NCI-H146 (cell line): ENCODE measurements at regions not wholly inside any gene's neighbourhood (a gene's known extent, or its start where the extent isn't known, plus 50 kb on each side); places are given as distances from the start of the nearest gene placed in this dataset.
"Not testable (repeated sequence)": the region's sequence is repeated elsewhere in the genome, so short reads cannot be mapped to it uniquely, and the experiment has no call there.

Source experiments
- DNase-seq: peaks from one replicate; lab custom pipeline; 2025; lab: John Stamatoyannopoulos, UW

DNA sequence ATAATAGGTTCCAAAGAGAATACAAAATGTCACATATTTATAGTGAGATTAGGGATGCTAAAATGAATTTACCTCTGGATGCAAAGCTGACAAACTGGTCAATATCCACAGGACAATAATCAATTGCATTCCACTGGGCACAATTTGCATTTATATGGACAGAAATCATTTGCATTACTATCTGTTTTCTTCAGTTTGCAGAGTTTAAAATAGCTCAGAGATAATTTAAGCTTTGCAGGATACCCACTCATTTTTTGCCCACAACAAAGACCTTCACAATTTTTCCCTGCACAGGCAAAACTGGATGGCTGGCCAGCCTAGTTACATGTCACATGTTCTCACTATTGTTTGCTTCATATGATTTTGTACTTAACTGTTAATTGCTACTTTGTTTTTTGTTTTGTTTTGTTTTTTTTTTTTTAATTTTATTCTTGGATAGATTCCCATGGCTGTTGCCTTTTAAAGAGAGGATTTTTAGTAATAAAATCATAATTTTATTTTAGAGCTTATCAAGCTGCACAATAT is 483.5 kb downstream of the UTRN start:
- peak; percentile 64 for DNase-seq

DNA sequence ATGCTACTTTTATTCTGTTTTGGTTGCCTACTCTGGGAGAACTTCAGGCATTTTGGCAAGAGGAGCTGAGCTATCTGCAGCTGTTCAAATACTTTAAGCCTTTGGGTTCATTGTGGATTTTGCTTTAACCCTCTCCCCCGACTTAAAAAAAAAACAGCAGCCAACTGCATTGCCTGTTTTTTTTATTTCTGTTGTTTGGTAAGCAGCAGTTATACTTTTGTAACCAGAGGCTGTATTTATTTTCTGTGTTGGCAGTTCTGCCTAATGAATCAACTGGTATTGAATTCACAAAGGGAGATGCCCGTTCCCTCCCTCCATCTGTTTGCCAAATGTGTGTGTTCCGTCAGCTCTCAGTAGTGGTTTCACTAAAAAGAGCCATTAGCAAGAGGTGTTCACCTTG is 484.0 kb downstream of the UTRN start:
- peak; percentile 93 for DNase-seq

DNA sequence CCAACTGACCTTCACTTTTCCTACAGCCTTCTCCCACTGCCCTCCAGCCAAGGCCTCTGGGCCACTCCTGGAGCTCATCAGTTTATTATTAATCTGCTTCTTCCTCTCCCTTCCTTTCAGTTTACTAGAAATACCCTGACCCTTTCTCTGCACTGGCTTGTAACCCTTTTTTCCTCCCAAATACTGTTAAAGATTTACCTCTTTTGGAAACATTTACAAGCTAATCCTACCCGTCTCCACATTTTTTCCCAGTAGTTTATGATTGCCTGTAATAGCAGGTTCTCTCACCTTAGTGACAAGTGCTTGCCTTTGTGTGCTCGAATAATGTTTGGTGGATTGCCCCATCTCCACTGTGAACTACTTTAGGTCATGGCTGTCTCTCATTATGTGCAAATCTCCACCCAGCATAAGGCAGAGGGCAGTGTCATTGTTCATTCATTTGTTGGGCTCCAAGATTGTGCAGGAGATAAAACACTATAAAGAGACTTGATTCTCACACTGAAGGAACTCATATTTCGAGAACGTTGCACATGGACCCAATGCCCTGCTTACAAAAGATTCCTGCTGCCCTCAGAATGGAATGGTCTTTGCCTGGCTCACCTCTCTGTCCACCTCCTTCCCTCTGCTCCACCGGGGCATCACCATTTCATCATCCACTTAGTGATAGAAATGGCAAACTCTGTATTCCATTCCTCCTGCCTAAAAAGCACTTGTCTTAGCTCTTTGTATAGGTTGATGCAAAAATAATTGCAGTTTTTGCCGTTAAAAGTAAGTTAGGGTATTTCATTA is 491.1 kb downstream of the UTRN start:
- no peak for DNase-seq

DNA sequence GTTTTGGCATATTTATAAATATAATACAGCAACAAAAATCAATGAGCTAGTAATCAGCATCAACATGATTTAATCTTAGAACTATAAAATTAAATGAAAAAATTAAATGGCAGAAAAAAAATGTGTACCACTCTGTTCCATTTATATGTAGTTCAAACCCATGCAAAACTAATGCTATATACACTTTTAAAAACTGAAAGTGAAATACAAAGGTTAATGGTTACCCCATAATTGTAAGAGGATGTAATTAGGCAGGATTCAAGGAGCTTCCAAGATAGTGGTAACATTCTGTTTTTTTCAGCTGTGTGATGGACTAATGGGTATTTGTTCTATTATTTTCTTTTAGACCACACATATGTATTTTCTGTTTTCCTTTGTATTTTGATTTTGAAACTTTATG is 492.1 kb downstream of the UTRN start:
- DNase-seq = no peak

DNA sequence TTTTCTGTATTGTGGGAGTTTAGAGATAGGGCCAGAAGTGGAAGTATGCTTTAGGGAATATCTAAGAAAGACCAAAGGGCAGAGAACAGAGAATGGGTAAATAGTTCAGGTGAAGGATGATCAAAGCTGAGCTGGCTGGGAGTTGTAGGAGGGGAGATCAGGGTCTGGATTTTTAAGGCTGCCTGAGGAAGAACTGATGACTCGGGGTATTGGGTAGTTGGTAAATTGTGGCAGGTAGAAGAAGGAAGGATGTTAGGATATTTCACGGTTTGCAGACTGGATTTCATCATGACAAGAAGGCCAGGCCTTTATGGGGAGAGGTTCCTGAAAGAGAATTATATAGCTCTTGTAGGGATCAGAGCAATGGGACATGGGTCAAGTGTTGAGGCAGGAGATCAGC is 492.9 kb downstream of the UTRN start:
- no peak for DNase-seq

DNA sequence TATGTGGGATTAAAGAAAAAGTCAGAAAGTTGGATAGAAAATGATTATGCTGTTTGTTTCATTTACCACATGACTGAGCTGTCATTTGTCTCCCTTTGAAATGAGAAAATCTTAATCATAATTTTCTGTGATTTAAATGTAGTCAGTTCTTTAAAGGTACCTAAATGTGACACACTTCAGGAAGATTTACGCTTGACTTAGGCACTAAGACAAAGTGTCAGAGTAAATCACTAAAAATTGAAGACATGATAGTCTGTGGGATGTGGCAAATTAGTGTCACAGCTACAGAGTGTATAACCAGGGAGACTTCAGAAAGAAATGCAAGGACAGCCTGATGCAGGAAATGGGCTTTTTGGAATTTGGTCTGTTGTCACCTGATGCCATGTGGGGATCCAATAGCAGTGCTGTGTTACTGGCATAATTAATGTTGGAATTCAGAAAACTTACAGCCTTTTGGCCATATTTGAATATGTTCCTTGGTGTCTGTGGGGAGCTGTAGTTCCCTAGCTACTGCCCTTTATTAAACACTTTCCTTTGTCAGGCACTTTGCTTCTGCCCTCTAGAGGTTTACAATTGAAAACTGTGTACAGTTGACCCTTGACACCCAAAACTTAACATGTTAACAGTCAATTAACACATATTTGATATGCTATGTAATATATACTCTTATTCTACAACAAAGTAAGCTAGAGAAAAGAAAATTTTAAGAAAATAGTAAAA is 493.8 kb downstream of the UTRN start:
- no peak for DNase-seq

DNA sequence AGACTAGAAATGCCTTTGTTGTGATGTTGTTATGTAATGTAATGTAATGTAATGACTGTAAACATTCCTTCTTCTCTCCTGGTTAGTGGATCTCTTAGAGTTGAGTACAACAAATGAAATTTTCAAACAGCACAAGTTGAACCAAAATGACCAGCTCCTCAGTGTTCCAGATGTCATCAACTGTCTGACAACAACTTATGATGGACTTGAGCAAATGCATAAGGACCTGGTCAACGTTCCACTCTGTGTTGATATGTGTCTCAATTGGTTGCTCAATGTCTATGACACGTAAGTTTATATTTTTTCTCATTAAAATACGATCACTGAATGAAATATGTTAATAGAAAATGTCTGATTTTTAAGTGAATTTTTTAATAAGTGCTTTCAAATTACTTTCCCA is 496.7 kb downstream of the UTRN start:
- no peak for DNase-seq

DNA sequence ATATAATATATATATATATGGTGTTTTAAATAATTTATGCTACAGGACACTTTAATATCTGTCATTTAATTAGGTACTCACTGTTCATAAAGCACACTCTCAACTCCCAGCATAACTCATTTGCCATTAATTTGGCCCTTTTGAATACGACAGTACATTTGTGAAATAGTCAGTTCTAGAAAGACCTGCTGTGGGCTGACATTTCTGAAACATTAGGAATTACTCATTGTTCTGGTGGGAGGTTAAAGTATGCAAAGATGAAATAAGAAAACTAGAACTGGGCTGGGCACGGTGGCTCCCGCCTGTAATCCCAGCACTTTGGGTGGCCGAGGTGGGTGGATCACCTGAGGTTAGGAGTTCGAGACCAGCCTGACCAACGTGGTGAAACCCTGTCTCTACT is 497.5 kb downstream of the UTRN start:
- no peak for DNase-seq

DNA sequence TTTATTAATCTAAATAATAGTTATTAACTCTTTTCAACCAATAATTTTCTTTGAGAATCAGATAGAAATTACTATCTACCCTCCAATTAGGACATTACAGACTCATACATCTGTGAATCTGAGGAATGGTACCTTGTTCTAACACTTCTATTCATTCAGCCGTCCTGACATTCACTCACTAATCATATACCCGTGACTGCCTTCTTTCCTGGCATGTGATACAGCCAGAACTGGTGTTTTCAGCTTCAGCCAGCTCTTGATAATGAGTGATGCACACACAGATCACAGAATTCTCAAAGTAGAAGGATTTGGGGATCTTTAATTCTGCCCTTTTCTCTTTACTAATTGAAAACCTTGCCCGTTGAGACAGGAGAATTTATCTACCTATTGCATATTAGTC is 499.9 kb downstream of the UTRN start:
- DNase-seq = no peak

DNA sequence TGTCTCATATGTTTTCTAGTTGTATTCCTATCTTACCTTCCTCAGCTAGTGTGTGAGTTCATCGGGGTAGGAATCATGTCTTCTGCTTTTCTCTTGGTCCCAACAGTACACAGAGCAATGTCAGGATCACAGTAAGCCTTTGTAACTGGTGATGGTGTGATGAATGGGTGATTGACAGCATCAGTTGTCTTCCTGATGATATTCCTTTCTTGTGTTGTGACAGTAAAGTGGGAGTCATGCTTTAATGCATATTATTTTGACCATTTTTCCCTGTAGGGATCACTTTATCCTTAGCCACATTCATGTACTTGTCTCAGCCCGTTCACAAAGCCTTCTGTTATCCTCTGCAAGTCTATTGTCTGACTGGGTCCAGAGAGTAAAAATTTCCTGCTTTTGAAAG is 501.7 kb downstream of the UTRN start:
- no peak for DNase-seq

DNA sequence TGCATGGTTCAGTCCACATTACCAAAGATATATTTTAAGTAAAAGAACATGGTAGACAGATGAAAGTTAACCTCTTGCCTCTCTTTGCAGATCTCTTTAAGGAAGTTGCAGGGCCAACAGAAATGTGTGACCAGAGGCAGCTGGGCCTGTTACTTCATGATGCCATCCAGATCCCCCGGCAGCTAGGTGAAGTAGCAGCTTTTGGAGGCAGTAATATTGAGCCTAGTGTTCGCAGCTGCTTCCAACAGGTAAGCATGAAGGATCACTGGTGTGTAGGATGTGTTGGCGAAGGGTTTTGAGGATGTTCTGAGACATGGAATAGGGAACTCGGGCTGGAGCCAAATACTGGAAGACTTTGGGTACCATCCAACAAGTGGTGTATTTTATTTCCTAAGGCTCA is 508.6 kb downstream of the UTRN start:
- DNase-seq = no peak

DNA sequence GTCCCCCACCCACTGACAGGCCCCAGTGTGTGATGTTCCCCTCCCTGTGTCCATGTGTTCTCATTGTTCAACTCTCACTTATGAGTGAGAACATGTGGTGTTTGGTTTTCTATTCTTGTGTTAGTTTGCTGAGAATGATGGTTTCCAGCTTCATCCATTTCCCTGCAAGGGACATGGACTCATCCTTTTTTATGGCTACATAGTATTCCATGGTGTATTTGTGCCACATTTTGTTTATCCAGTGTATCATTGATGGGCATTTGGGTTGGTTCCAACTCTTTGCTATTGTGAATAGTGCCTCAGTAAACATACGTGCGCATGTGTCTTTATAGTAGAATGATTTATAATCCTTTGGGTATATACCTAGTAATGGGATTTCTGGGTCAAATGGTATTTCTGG is 509.9 kb downstream of the UTRN start:
- not testable (repeated sequence) for DNase-seq

DNA sequence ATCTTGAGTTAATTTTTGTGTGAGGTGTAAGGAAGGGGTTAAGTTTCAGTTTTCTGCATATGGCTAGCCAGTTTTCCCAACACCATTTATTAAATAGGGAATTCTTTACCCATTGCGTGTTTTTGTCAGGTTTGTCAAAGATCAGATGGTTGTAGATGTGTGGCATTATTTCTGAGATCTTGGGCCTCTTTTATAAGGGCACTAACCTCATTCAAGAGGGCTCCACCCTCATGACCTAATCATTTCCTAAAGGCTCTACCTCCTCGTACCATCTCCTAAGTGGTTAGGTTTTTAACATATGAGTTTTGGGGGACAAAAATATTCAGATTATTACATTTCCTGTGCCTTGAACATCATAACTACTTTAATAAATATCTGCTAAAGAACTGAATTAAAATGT is 510.9 kb downstream of the UTRN start:
- DNase-seq = no peak

DNA sequence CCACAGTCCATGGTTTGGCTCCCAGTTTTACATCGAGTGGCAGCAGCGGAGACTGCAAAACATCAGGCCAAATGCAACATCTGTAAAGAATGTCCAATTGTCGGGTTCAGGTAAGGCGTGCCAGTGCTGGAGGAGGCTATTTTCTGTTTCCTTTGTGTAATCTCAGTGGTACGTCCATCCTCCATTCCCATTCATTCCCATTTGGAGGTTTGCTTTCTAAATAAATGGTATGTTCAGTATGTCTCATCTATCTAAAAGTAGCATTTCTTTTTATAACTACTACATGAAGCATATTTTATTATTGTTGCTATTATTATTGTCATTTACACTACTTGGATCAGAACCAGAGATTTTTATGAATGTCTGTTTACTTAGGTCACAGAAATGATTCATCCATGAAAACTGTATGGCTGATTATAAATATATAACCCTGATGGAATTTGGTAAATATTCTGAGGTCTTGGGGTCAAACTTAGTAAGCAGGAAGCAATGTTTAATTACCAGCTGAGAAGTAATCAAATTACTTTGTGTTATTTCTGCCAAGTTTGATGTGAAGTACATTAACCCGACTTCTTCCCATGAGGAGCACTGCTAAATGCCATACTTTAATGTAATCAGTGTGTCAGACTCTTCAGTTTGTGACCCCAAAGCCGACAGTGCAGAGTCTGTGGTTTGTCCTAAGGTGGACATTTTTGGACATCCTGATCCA is 512.9 kb downstream of the UTRN start:
- DNase-seq = no peak

DNA sequence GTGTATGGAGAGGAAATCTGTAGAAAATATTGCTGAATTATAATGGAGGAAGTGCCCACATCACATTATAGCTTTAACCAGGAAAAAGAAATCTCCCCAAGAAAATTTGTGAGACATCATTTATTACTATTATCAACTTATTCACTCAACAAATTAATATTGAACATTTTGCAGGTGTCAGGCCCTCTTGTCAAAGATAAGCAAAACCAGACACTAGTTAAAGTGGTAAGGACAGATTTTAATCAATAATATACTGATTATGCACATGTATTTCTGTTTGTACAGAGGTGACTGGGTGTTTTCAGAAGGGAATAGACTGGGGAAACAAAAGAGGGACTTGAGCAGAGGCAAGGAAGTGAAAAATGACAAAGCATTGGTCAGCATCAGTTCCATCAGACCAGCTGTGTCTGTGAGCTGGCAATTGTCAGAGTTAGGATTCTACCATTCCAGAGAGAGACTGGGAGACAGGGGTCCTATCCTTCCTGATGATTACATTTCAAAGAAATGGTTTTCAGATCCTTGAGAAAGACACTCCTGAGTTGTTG is 519.2 kb downstream of the UTRN start:
- peak; percentile 50 for DNase-seq

DNA sequence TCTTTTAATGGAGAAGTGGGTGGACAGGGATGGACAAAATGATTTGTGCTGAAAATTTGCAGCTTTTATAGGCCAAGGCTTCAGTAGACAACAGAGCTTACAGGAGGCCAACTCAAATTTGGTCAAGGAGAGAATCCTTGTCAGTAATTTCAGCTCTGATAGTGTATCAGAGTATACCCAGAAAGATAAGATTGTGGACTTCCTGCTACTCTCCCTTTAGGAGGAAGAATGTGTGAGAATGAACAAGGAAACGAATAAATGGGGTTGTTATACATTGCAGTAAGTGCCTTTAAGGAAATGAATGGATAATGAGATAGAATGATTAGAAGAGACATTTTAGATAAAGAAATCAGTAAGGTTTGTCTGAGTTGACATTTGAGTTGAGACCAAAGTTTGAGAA is 519.9 kb downstream of the UTRN start:
- no peak for DNase-seq

DNA sequence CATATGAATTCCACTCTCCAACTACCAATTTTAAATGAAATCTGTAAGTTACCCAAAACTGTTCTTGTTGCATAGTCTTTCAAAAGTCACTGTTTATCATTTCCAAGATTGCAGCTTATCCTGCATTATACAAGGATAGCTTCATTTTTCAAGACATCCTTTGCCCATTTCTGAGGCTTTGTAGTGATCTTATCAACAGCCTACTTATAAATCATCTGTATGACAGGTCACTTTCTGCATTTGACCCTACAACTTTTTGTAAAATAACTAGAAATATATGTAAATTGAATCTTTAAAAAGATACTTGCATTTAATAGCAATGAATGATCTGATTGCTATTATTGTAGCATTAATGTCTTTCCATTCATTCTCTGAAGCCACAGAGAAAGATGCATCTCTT is 521.1 kb downstream of the UTRN start:
- DNase-seq = no peak

DNA sequence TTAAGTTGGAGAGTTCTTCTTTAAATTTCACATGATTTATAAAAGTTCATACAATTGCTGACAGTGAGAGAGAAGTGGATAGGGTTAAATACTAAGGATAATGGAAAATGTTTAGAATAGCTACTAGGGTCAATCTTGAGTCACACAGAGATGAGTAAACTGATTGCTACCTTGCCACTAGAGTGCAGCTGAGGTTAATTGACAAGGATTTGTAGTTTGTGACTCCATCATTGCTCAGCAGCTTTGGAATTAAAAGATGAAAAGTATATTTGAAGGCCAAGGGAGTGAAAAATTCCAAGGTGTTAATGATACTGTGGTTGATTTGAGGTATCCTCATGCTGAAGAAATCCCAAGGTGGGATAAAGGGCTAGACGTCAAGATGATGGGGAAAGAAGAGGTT is 524.0 kb downstream of the UTRN start:
- DNase-seq = no peak

DNA sequence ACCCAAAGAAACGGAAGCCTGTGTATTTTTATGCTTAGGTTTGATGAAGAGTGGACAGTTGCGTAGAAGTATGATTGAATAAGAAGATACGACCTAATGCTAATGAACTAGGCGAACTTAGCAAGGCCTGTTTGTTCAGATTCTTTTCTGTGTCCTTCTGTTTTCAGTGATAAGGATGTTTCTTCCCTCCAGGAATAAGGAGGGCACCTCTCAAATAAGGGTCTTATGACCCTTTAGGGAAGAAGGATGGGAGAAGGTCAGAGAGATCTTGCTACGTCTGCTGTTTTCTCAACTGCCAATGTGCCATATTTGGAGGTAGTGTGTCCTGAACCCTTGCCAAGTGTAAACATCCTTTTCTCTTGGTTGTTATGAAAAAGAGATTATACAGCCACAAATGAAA is 524.8 kb downstream of the UTRN start:
- DNase-seq = no peak

DNA sequence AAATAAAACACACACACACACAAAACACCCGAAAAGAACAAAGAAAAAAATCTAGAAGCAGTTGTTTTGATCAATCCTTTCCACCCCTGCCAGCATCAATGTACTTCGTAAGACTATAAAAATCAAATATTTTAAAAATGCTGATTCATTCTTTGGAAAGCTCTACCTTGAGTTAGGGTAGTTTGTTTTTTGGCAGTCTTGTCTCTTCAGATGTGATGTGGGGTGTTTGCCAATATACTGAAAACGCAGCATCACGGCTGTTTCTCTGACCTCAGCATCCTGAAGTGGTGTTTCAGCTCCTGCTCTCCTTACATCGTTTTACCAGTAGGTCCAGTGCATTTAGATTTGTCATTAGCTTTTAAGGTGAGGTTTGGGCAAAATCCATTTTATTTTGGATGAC is 526.0 kb downstream of the UTRN start:
- DNase-seq = no peak

DNA sequence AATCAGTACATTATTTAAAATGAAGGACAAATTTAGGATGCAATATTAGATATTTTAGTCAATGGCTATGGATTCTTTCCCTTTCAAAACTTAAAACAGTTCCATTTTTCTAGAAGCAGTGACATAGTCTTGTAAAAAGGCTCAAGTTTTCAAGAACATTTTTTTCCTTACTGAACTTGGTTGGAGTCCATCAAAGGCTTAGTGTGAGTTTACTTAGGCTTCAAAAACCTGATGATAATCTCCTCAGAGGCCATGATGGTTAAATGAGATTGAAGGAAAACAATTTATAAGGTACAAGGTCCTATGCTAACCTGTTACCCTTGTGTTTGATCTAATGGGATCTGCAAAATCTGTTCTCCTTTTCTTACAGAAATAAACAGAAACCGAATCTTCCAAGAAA is 531.8 kb downstream of the UTRN start:
- DNase-seq = no peak

DNA sequence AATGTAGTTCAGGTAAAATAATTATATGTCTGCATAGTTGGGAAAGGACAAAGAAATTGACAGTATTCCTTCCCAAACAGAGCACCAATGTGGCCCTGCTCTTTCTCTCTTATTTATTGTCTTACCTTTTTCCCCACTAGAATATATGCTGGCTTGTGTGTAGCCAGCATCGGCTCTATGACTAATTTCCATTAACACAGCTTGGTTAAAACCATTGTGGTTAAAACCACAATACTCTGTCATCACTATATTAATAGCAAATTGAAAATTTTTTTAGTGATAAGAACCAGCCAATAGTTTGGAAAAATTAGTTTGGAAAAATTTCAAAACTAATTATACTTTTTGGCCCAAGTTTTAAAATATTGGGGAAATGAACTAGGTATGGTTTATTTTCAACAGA is 535.1 kb downstream of the UTRN start:
- no peak for DNase-seq

DNA sequence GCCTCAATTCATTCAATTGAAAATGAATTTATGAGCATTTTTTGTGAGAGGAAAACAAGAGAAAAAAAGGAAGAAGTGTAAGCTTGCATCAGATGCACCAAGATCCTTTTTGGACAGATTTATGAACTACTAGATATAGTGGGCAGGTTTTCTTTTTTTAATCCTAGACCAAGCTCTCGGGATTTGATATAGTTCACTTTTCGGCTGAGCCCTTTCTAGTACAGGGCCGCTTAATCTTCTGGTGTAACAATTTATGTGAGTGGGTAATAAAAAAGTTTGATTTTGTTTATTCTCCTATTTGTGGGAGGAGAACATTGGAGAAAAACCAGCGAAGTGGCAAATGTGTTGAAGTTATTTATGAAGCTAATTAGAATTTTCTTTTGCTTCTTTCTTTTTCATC is 538.0 kb downstream of the UTRN start:
- no peak for DNase-seq
